ENCODE measurements at regions not wholly inside any gene's neighbourhood (a gene's known extent, or its start where the extent isn't known, plus 50 kb on each side); places are given as distances from the start of the nearest gene placed in this dataset.

DNA sequence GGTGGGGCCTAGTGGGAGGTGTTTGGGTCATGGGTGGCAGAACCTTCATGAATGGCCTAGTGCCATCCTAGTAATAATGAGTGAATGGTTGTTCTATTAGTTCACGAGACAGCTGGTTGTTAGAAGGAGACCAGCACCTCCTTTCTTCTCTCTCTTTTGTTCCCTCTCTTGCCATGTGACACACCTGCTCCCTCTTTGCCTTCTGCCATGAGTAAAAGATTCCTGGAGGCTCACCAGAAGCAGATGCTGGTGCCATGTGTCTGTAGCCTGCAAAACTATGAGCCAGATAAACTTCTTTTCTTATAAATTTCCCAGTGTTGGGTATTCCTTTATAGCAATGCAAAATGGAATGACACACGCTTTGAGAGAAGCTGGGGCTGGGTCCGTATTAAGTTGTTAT, 89.0 kb upstream of the SLC4A7 start:
- Histone ChIP-seq H3K27ac (no peak overlapping the region), H3K36me3 (no peaks in the 10 kb centered on the region), H3K27me3 (no peaks in the 10 kb centered on the region), H3K9me3 (no peaks in the 10 kb centered on the region), H3K4me1 (peaks cover 0 to 25% (median 11%) of the 10 kb centered on the region in 9 donors), H3K4me3 (no peak overlapping the region)
- TF ChIP-seq CTCF (IDR thresholded peaks at IDR 0.05) = no peak
- DNase-seq (no peak), ATAC-seq (no peak)
- 97% methylated on average over 3 of the region's 3 CpGs for WGBS, 2 donors
- intact Hi-C loops (cut with DNase I) = no loop called here

GRCh38 chr3:27571345-27571744, 87.2 kb upstream of the SLC4A7 start:
- Histone ChIP-seq H3K27ac (peak overlapping the region in 5 of 10 donors; percentile 29 to 57 (median 48)), H3K4me1 (peaks cover 0 to 16% (median 8%) of the 10 kb centered on the region in 9 donors)
- no peak for ATAC-seq

GRCh38 chr3:27570421-27571106, 86.4 kb upstream of the SLC4A7 start:
- intact Hi-C loops (cut with DNase I) = no loop called here
- peak overlapping the region in 5 of 10 donors; percentile 29 to 57 (median 48) for H3K27ac ChIP-seq
- DNase-seq (peak in 1 of 2 donors; percentile 33), ATAC-seq (peak in 7 of 8 donors; percentile 50 to 69 (median 67))
- H3K4me3 ChIP-seq = no peak overlapping the region
- TF ChIP-seq CTCF (IDR thresholded peaks at IDR 0.05) = no peak
- WGBS, 2 donors = 62 to 75% methylated on average over 4 of the region's 4 CpGs
- H3K4me1 ChIP-seq = peaks cover 0 to 19% (median 8%) of the 10 kb centered on the region in 9 donors
- no peaks in the 10 kb centered on the region for H3K9me3 ChIP-seq
- H3K27me3 ChIP-seq = no peaks in the 10 kb centered on the region
- no peaks in the 10 kb centered on the region for H3K36me3 ChIP-seq

More at GRCh38 chr3:27571345-27571744, 87.2 kb upstream of the SLC4A7 start:
- no peaks in the 10 kb centered on the region for H3K27me3 ChIP-seq
- no peaks in the 10 kb centered on the region for H3K9me3 ChIP-seq
- DNase-seq = no peak
- WGBS, 2 donors = 37 to 56% methylated on average over 2 of the region's 2 CpGs
- no peak for TF ChIP-seq CTCF (IDR thresholded peaks at IDR 0.05)
- no peaks in the 10 kb centered on the region for H3K36me3 ChIP-seq
- no peak overlapping the region for H3K4me3 ChIP-seq
- intact Hi-C loops (cut with DNase I) = no loop called here

GRCh38 chr3:27568393-27568792, 84.2 kb upstream of the SLC4A7 start:
- Histone ChIP-seq H3K36me3 (no peaks in the 10 kb centered on the region), H3K27ac (peak overlapping the region in 4 of 10 donors; percentile 3 to 39 (median 27)), H3K9me3 (no peaks in the 10 kb centered on the region), H3K4me3 (no peak overlapping the region), H3K27me3 (no peaks in the 10 kb centered on the region), H3K4me1 (peaks cover 0 to 23% (median 8%) of the 10 kb centered on the region in 9 donors)
- peak in 7 of 8 donors; percentile 41 to 76 (median 58) for ATAC-seq
- intact Hi-C loops (cut with DNase I) = loop anchor here in 1 of 10 donors (10.0 kb wide), 1 partner anchor 106 kb away; no protein-coding TSS in a partner anchor
- TF ChIP-seq CTCF (IDR thresholded peaks at IDR 0.05) = no peak
- peak; percentile 42 to 54 for DNase-seq
- WGBS, 2 donors = 21 to 29% methylated on average over 5 of the region's 5 CpGs
